Myocyte (in vitro differentiated cells): ENCODE measurements at regions not wholly inside any gene's neighbourhood (a gene's known extent, or its start where the extent isn't known, plus 50 kb on each side); places are given as distances from the start of the nearest gene placed in this dataset.

Experiments
- DNase-seq: peaks from one replicate; pipeline ENCODE4 v3.0.0-alpha.2; 2012; ENCODE audit warnings: low read depth

DNA sequence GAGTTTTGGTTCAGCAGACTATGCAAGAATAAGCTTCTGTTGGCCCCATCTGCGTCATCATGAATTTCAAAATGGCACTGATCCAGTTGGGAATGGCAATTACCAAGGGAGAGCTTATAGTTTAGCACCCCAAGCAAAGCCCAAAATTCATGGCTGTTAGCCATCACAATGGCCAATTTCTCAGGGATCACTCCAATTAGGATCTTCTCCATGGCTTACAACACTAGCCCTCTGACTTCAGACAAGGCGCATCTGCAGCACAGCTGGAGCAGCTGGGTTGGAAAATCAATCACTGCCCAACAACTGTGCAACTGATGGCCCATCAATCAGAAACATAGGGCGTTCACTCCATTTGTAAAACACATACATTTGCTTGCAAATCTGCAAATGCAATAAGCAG lies 273.6 kb downstream of the SRBD1 start:
- no peak for DNase-seq

DNA sequence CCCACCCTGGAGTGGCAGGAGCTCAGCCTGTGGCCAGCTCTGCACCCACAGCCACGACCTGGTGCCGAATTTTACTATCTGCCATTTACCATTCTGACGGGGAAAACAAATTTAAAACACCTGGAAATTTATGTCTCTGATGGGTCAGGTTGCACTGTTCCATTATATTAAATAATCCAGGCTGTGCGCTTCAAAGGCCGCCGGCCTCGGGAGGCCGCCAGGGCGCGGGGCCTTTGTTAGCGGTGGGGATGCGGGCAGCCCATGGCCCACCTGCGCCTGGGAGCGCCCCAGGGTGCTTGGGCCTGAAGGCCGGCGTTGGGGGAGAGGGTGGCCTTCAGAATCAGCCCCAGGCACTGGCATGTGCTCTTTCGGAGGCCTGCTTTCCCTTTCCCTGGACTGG lies 276.9 kb downstream of the SRBD1 start:
- no peak for DNase-seq

DNA sequence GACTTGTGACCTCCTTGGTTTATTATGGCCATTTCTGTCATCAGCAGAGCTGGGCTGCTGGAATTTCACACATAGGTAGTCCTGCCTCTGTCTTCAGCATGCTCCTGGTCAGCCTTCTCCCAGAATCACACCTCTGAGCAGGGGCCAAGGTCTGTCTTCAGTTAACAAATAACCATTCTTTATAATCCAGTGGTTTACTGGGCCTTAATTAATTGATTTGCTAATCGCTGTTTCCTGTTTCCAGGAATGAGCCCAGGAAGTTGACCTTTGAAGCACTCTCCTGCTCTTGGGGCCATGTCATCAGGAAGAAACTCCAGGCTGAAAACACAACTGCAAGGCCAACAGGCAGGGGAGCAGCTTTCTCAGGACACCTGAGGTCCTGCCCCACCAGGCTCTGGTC lies 278.5 kb downstream of the SRBD1 start:
- no peak for DNase-seq

DNA sequence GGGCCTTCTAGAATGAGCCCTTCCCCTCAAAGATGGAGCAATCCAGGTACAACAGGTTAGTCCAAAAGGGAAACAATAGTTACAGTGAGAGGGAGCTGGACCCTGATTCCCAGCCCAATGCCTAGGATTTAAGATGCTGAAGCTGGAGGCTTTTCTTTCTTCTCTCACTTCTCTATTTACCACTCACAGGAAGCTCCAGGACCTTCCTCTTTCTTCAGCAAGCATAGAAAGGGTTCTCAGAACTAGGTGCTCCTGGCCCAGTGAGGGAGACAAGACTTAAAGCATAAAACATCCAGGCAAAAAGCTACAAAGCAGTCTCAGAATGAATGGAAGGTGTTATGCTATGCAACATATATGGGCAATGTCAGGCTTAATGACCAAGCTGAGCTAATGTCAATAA lies 279.0 kb downstream of the SRBD1 start:
- no peak for DNase-seq

DNA sequence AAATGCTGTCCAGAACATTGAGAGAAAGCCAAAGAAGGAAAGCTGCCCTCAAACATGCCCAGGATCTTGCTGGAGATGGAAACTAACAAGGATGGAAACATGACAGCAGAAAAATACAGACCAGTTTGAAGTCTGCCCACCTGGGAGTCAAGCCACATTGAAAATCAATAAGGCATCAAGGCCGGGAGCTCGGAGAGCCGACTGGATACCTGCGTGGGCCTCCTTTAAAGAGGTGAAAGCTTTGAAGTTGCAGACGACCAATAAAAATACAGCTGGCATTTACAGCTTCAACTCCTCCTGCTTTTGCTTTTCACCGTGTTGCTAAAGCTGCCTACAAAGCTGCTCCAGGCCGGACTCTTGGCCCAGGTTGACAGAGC lies 279.7 kb downstream of the SRBD1 start:
- no peak for DNase-seq

DNA sequence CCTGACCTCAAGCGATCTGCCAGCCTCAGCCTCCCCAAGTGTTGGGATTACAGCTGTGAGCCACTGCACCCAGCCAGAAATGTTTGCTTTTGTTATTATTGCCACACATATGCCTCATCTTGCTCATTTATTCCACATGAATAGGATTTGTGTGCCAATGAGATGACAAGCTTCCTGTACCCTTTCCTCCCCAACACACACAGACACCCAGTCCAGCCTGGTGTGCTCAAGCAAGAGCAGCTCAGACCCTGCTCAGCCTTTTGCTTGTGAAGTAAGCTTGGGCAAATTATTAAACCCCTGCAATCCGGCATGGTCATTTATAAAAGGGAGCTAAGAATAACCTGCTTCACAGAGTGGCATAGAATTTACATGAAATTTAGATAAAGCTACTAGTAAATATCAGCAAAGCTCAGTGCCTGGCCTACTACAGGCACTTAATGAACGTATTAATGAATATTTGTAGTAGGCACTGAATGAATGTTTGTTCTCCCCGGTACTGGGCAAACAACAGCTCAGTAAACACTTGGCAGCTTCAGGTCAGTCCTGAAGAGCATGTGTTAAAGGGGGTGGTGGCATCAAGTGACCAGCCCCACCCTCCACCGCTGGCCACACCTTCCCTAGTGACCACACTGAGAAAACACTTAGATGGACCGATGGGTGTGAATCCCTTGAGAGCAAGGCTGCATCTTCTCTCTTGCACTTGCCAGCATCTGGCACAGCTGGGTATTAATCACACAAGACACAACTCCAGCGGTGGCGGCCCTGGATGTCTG lies 280.2 kb downstream of the SRBD1 start:
- DNase-seq = peak; percentile 66

DNA sequence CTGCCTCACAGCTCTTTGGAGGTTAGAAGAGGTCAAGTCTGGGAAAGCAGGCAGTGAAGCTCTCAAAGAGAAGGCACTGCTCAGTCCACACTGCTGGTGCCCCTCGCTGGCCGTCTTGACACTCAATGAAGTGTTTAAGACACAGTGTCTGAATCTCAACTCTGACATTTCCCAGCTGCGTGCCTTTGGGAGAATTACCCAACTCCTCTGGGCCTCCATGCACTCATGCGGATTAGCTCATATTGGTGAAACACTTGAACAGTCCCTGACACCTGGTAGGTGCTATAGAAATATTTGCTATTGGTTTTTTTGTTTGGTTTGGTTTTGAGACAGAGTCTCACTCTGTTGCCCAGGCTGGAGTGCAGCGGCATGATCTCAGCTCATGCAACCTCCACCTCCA lies 281.0 kb downstream of the SRBD1 start:
- no peak for DNase-seq

DNA sequence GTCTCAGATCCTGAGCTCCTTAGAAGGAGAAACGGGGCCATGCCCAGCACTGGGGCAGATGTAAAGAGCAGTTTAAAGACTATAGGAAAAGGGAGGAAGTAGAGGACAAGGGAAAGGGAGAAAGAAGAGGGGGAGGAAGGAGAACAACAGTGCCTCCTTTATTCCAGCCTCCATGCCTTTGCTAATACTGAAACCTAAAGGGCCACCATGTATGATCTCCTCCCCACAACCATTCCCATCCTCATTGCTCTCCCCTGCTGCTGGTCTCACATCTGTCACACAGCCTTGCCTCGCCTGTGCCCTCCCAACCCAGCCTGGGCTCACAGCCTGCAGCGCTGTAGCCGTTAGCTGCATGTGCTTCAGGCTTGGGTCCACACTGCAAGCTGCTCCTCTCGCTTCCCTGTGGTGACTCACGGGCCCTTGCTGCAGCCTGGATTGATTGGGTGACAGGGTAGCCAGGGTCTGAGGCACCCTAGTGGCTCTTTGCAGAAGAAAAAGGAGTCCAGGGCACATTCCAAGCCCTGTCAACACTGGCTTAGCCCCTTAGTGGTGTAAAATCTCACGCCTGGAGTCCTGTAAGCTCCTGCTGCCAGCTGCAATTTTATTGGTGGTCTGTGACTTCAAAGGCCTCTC lies 281.9 kb downstream of the SRBD1 start:
- no peak for DNase-seq

DNA sequence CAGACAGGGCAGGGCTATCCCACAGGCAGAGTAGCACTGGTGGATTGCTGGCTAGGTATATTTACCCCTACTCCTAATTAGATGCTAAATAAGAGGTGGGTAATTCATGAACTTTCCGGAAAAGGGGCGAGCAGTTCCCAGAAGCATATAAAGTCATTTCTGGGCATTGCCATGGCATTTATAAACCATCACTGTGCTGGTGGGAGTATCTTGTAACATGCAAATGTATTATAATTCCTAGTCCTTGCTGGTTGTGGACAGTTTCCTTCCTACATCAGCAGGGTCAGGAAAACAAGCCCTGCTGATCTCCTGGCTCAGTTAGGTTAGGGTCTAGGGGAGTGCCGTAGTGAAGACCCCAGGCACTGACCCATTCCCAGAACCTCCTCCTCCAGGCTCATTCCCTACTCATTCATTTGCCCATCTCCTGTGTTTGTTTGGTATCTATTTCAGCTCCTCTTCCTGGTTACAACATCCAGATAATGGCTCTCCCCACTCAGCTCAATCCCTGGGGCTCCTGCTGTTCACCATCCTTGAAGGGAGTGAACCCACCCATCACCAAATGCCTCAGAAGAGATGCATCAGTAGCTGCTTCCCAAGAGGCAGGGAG lies 282.7 kb downstream of the SRBD1 start:
- DNase-seq = no peak

DNA sequence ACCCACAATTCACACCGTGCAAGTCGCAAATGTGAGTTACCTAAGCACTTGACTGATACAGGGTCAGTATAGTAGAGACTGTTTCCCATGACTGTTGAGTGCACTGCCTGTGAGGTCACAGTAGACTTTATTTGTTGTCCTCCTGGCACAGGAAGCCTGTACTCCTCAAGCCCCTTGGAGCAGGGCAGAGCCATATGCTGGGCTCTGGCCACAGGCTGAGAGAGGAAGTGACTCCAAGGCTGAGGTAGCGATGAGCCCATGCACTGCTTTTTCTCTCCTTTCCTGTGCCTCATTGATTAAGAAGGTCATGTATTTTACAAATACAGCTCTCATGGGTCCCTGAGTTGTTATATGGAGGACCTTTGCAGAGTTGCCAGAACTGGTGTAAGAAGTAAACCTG lies 287.7 kb downstream of the SRBD1 start:
- no peak for DNase-seq

DNA sequence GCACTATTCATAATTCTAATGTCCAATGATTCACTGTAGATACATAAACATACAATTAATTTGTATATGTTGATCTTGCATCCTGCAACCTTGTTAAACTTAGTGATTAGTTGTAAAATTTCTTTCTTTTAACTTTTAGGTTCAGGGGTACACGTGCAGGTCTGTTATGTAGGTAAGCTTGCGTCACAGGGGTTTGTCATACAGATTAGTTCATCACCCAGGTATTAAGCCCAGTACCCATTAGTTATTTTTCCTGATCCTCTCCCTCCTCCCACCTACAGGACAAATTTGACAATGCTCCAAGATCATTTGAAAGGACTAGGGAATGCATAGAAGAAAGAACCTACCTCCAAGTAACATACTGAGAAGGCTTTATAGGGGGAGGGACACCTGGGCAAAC lies 290.1 kb downstream of the SRBD1 start:
- no peak for DNase-seq

DNA sequence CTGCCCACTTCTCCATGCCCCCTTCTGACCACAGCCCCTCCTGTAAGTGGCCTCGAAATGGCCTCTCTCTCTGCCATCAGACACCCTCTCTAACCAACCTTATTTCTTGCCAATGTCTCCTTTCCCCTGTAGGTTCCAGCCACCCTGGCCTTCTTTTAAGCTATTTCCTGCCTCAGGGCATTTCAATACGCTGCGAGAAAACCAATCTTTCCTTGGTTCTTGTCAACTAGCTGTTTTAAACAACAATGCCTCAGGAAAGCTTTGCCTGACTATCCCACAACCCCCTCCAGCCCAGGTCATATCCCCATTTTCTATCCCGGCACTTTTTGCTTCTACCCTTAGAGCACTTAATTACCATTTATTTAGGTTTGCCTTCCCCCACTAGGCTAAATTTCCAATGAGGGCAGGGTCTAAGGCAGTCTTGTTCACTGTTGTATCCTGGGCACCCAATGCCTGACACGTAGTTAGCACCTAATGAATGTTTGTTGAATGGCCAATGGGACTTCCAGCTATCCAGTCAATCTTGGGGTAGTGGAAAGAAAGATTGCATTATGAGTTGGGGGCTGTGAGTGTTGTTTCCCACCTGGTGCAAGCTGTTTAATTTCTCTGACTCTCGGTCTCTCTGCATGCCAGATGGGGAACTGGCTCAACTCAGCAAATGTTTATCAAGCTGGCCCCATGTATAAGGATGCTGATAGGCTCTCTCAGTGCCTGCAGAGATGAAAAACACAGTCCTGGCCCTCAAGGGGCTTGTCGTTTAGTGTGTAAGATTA lies 291.2 kb downstream of the SRBD1 start:
- no peak for DNase-seq

DNA sequence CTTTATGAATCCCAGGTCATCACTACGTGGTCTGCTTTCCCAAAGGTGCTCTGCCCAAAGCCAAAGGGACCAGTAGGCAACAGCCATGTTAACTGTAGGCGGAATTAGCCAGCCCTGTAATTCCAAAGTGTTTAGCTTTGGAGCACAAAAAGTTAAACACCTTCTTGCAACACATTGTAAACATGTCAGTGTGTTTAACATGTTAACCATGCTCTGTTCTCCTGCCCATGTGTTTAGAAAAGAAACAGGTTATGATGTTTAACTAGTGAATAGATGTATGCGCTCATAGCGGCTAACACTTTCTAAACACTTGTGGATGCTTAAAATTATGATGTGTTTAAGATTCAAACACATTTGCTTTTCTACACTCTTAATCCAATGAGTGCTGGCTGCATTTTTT lies 292.4 kb downstream of the SRBD1 start:
- DNase-seq = no peak

DNA sequence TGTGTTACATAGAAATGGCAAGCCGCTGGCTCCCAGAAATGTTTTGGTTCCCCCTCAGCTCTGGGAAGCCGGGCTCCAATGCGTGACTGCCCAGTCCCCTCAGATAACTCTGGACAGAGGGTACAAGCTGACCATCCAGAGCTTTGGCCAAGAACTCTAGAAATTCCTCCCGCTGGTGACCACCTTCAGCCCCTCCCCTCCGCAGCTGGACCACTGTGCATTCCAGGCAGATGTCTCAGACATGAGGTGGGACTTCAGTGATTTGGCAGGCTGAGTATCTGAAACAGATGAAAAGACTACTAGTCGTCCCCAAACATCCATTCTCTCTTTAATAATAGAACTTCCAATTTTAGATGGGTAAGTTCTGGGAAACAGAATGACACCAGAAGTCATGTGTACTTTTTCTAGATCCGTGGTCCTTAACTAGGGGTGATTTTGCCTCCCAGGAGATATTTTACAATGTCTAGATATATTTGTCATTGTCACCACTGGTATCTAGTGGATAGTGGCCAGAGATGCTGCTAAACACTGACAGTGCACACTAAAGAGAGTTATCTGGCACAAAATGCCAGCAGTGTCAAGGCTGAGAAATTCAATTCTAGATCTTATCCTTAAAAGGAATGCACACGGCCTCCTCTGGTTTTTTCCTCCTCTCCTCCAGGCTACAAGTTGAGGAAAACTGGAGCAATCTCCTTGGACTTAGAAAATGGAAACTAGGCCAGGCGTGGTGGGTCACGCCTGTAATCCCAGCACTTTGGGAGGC lies 294.3 kb downstream of the SRBD1 start:
- peak; percentile 71 for DNase-seq

DNA sequence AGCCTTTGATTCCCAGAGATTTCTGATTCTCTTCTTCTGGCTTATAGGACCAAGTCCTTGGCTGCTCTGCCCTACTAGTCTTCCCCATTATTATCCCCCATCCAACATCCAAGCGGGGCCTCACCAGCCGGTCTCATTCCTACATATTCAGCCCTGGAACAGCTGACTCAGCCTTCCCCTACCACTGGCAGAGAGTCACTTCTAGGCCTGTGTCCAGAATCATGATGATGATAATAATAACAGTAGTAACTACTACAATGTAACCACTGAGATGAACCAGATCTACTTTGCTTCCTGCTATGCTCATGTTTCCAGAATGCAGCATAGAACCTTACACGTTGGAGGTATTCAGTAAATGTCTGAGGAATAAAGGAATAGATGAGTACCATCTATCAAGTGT lies 295.2 kb downstream of the SRBD1 start:
- DNase-seq = peak; percentile 83

DNA sequence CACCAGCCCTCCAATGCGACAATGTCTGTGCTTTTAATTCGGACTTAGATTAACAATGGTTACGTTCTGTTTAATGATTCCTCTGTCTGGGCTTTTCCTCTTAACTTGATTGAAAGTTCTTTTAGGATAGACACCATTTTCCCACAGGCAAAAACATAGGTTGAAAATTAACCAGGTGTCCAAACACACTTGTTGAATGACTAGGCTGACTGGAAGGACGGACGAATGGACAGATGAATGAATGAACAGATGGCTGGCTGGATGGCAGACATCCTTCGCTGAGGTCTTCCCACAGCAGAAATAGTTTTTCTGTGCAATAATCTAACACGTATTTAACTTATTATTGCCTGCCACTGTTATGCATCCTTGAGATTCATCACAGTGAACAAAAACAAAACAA lies 298.8 kb downstream of the SRBD1 start:
- DNase-seq = peak; percentile 68

DNA sequence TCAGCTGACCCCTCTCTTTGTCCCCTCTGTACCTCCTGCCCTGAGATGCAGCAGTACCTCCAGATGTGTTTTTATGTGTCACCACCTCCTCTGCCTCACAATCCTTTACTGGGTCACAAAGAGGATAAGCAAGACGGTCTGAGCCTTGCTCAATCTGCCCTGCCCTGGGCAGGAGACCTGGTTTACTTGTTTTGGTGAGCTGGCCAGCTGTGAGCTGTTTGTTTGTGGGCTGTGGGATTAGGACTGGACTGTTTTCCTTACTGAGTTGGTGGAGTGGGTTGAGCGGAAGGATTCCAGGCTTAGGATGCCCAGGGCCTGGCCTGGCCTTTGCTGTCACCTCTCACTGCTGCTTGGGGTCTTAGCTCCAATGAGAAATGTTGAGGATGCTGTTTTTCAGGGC lies 299.5 kb downstream of the SRBD1 start:
- DNase-seq = peak; percentile 52

DNA sequence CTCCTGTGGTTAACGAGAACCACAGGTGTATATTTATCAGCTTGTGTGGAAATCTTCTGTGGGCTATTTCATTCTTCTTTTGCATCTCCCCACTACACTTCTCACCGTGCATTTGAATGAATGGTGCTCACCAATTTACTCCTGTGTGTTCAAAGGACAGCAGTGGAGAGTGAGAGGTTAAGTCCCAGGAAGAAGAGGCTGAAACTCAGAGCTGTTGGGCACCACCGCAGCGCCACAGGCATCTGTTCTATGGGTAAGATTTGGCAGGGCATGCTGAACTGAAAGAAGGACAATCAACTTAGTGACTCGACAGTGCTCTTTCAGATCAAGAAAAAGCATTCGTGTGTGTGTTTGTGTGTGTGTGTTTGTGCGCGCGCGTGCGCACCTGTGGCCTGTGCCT lies 297.9 kb upstream of the SIX2 start:
- DNase-seq = peak; percentile 70

DNA sequence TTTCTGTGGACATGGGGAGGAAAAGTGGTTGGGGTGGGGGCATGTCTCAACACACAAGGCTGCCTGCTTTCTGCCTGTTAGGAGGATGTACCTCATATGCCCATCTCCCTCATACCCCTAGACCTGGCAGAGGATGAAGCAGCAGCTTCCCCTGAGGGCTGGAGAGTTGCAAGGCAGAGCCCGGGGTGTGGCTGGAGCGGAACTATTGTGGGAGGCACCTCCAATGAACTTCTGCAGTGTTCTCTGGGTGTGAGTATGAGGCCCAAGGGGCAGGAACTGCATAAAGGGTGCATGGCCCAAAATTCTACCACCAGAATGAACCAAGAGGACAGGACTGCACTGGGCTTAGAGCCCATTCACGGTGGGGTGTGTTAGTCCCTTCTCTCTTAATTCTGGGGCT lies 296.3 kb upstream of the SIX2 start:
- no peak for DNase-seq

DNA sequence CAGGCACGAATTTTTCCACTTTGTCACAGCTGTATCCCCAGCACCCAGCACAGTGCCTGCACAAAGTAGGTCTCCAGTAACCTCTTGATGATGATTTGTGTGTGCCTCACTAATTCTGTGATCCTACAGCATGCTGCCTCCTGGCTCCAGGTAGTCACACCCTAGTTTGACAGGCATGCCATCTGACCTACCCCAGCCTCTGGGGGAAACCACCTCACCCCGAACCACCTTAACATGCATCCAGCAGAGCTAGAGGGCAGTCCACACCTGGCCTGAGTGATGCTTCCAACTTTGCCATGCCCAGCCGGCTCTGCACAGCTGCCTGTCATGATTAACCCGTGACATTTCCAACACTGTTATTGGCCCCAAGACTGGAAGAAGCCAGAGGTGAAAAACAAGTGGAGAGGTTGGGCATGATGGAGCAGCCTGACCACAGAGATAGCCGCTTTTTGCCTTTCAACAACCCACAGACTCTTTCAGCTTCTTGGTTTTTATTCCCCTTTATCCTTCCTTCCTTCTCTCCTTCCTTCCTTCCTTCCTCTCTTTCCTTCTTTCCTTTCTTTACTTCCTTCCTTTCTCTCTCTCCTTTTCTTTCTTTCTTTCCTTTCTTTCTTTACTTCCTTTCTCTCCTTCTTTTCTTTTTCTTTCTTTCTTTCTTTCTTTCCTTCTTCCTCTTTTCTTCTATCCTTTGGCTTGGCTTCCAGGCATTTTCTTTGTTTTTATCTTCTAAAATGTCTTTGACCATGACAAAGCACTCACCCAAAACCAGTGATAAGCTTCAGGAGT lies 294.4 kb upstream of the SIX2 start:
- no peak for DNase-seq
